H9 (cell line): ENCODE measurements at regions not wholly inside any gene's neighbourhood (a gene's known extent, or its start where the extent isn't known, plus 50 kb on each side); places are given as distances from the start of the nearest gene placed in this dataset.

Experiments
- DNase-seq: peaks from one replicate; pipeline ENCODE4 v3.0.0-alpha.2; 2017
- H2AFZ ChIP-seq: one replicate; pipeline ENCODE4 v1.6.1; 2013; ENCODE audit warnings: mild to moderate bottlenecking, low read length, control low read depth, moderate library complexity
- H2AK5ac ChIP-seq: 2 replicates; pipeline ENCODE4 v1.6.1; 2013; ENCODE audit warnings: low read length, control low read depth, mixed read lengths; ENCODE audit not compliant: insufficient read length
- H2BK120ac ChIP-seq: one replicate; pipeline ENCODE4 v1.6.1; 2013; ENCODE audit warnings: low read depth, mild to moderate bottlenecking, low read length, control low read depth, inconsistent platforms; ENCODE audit not compliant: poor library complexity, severe bottlenecking
- H2BK12ac ChIP-seq: 2 replicates; pipeline ENCODE4 v1.6.1; 2013; ENCODE audit warnings: low read length, control low read depth, mixed read lengths, low read depth; ENCODE audit not compliant: insufficient read length
- H2BK15ac ChIP-seq: 2 replicates; pipeline ENCODE4 v1.6.1; 2013; ENCODE audit warnings: low read depth, low read length, control low read depth
- H2BK20ac ChIP-seq: one replicate; pipeline ENCODE4 v1.6.1; 2013; ENCODE audit warnings: low read depth, mild to moderate bottlenecking, low read length, control low read depth, inconsistent platforms; ENCODE audit not compliant: poor library complexity, severe bottlenecking
- H2BK5ac ChIP-seq: 2 replicates; pipeline ENCODE4 v1.6.1; 2013; ENCODE audit warnings: low read length, control low read depth, mixed read lengths; ENCODE audit not compliant: insufficient read length
- H3K14ac ChIP-seq: 2 replicates; pipeline ENCODE4 v1.6.1; 2013; ENCODE audit warnings: low read length, control low read depth; ENCODE audit not compliant: insufficient read depth
- H3K18ac ChIP-seq: 2 replicates; pipeline ENCODE4 v1.6.1; 2013; ENCODE audit warnings: low read depth, mild to moderate bottlenecking, mixed read lengths, low read length, control low read depth; ENCODE audit not compliant: insufficient read length
- H3K23ac ChIP-seq: 2 replicates; pipeline ENCODE4 v1.6.1; 2013; ENCODE audit warnings: low read length, control low read depth, mixed read lengths, low read depth; ENCODE audit not compliant: insufficient read length
- H3K23me2 ChIP-seq: 2 replicates; pipeline ENCODE4 v1.6.1; 2013; ENCODE audit warnings: low read depth, mild to moderate bottlenecking, mixed read lengths, low read length, control low read depth; ENCODE audit not compliant: insufficient read length, poor library complexity, severe bottlenecking
- H3K27ac ChIP-seq: 2 replicates; pipeline ENCODE4 v1.5.1; 2013; ENCODE audit warnings: low read length, control low read depth, mixed read lengths, low read depth; ENCODE audit not compliant: insufficient read length
- H3K27me3 ChIP-seq: 2 replicates; pipeline ENCODE4 v1.6.1; 2013; ENCODE audit warnings: low read length, control low read depth, inconsistent platforms; ENCODE audit not compliant: insufficient read depth
- H3K4ac ChIP-seq: 2 replicates; pipeline ENCODE4 v1.6.1; 2013; ENCODE audit warnings: low read depth, mild to moderate bottlenecking, control low read depth, inconsistent platforms, low read length, moderate library complexity
- H3K4me1 ChIP-seq: 2 replicates; pipeline ENCODE4 v1.6.1; 2013; ENCODE audit warnings: low read length, control low read depth, inconsistent platforms; ENCODE audit not compliant: insufficient read depth
- H3K4me2 ChIP-seq: 2 replicates; pipeline ENCODE4 v1.6.1; 2013; ENCODE audit warnings: low read length, control low read depth, mixed read lengths; ENCODE audit not compliant: insufficient read length, insufficient read depth
- H3K56ac ChIP-seq: 2 replicates; pipeline ENCODE4 v1.6.1; 2013; ENCODE audit warnings: low read depth, mild to moderate bottlenecking, mixed read lengths, low read length, control low read depth; ENCODE audit not compliant: insufficient read length
- H3K79me1 ChIP-seq: 2 replicates; pipeline ENCODE4 v1.6.1; 2013; ENCODE audit warnings: low read depth, mild to moderate bottlenecking, moderate library complexity, low read length, control low read depth, inconsistent platforms; ENCODE audit not compliant: insufficient read depth, poor library complexity, severe bottlenecking
- H3K79me2 ChIP-seq: 2 replicates; pipeline ENCODE4 v1.6.1; 2013; ENCODE audit warnings: low read length, control low read depth, inconsistent platforms; ENCODE audit not compliant: insufficient read depth
- H3K9ac ChIP-seq: 2 replicates; pipeline ENCODE4 v1.6.1; 2013; ENCODE audit warnings: low read length, control low read depth, mixed read lengths; ENCODE audit not compliant: insufficient read length; ENCODE audit errors: extremely low read depth
- H3K9me3 ChIP-seq: one replicate; pipeline ENCODE4 v1.6.1; 2013; ENCODE audit warnings: low read depth, low read length, inconsistent platforms; ENCODE audit not compliant: control insufficient read depth
- H3T11ph ChIP-seq: one replicate; pipeline ENCODE4 v1.6.1; 2013; ENCODE audit warnings: mild to moderate bottlenecking, low read length, control low read depth, inconsistent platforms
- H4K20me1 ChIP-seq: one replicate; pipeline ENCODE4 v1.6.1; 2013; ENCODE audit not compliant: control insufficient read depth, insufficient read length, insufficient read depth
- H4K5ac ChIP-seq: 2 replicates; pipeline ENCODE4 v1.6.1; 2013; ENCODE audit warnings: low read depth, mild to moderate bottlenecking, mixed read lengths, low read length, control low read depth; ENCODE audit not compliant: insufficient read length
- H4K8ac ChIP-seq: replicated peaks from 2 replicates; pipeline ENCODE4 v1.6.1; 2013; ENCODE audit warnings: low read length, control low read depth, mixed read lengths, low read depth; ENCODE audit not compliant: insufficient read length
- H4K91ac ChIP-seq: 2 replicates; pipeline ENCODE4 v1.6.1; 2013; ENCODE audit warnings: low read depth, mild to moderate bottlenecking, moderate library complexity, mixed read lengths, low read length, control low read depth; ENCODE audit not compliant: insufficient read length
- H3K27ac Mint-ChIP-seq, 3 experiments: 2 replicates in 2 of 3; 3 replicates in 1 of 3; pipeline ENCODE4 v1.8.0; 2020 to 2021; ENCODE audit warnings: mixed read lengths in 3 of 3, mild to moderate bottlenecking in 1 of 3, moderate library complexity in 1 of 3
- H3K27me3 Mint-ChIP-seq: 2 replicates; pipeline ENCODE4 v1.8.0; 2021; ENCODE audit warnings: low read depth, mild to moderate bottlenecking, moderate library complexity, mixed read lengths
- H3K36me3 Mint-ChIP-seq, 3 experiments: 2 replicates in 2 of 3; 3 replicates in 1 of 3; pipeline ENCODE4 v1.8.0; 2020 to 2021; ENCODE audit warnings: low read depth in 3 of 3, mixed read lengths in 3 of 3; ENCODE audit not compliant: insufficient read depth in 1 of 3
- H3K4me1 Mint-ChIP-seq, 2 experiments: 2 replicates each; pipeline ENCODE4 v1.8.0; 2020; ENCODE audit warnings: mixed read lengths in 2 of 2
- H3K4me3 Mint-ChIP-seq, 2 experiments: 2 replicates in 1 of 2; 3 replicates in 1 of 2; pipeline ENCODE4 v1.8.0; 2020 to 2021; ENCODE audit warnings: mild to moderate bottlenecking in 2 of 2, mixed read lengths in 2 of 2, moderate library complexity in 1 of 2
- H3K9me3 Mint-ChIP-seq, 2 experiments: 2 replicates in 1 of 2; 3 replicates in 1 of 2; pipeline ENCODE4 v1.8.0; 2020; ENCODE audit warnings: mild to moderate bottlenecking in 2 of 2, mixed read lengths in 2 of 2, moderate library complexity in 1 of 2
- CTCF ChIP-seq: fragments of 200-600 bp; sonication (generic); conservative IDR thresholded peaks from 3 replicates; pipeline ENCODE4 v1.8.0; 2021; ENCODE audit warnings: antibody characterized with exemption, mild to moderate bottlenecking
- WGBS: extraction: QIAGEN DNeasy Blood & Tissue Kit; methylation state at CpG from one replicate; pipeline ENCODE4 v1.1.7; 2013; ENCODE audit warnings: missing lambda C conversion rate, low lambda C conversion rate, mixed read lengths; ENCODE audit not compliant: insufficient read length; ENCODE audit errors: extremely low coverage; 5-methylcytosine and 5-hydroxymethylcytosine counted together

- peaks cover 2% of the 10 kb centered on the region for H3K27me3 Mint-ChIP-seq
These were observed 85.7 kb upstream of the RUFY1 start for GRCh38 chr5:179464631-179465030.

More at GRCh38 chr5:179464631-179465030, 85.7 kb upstream of the RUFY1 start:
- no peak overlapping the region for H3K4me3 Mint-ChIP-seq
- Histone ChIP-seq H4K8ac (no peak overlapping the region), H3K4ac (no peak overlapping the region), H3K4me2 (no peak overlapping the region), H4K5ac (no peak overlapping the region), H3K4me1 (no peaks in the 10 kb centered on the region), H2BK12ac (no peak overlapping the region), H3K9ac (no peak overlapping the region), H2AK5ac (no peak overlapping the region), H2BK5ac (no peak overlapping the region), H3K23ac (no peak overlapping the region), H3K27ac (no peak overlapping the region), H2BK120ac (no peak overlapping the region), H3K79me2 (no peaks in the 10 kb centered on the region), H2BK15ac (no peak overlapping the region), H2AFZ (no peak overlapping the region), H3K18ac (no peak overlapping the region), H4K20me1 (no peaks in the 10 kb centered on the region), H3K79me1 (no peaks in the 10 kb centered on the region), H3K14ac (no peak overlapping the region), H2BK20ac (no peak overlapping the region), H3K56ac (no peak overlapping the region), H3K23me2 (no peaks in the 10 kb centered on the region), H4K91ac (no peak overlapping the region), H3T11ph (no peak overlapping the region), H3K9me3 (no peaks in the 10 kb centered on the region), H3K27me3 (no peaks in the 10 kb centered on the region)
- no peak for TF ChIP-seq CTCF
- DNase-seq: no peak
- no peaks in the 10 kb centered on the region for H3K36me3 Mint-ChIP-seq
- peaks cover 0 to 17% of the 10 kb centered on the region in 2 experiments; a peak in 4 of 5 replicates for H3K9me3 Mint-ChIP-seq
- H3K27ac Mint-ChIP-seq: no peak overlapping the region
- H3K4me1 Mint-ChIP-seq: no peaks in the 10 kb centered on the region
- WGBS: no CpG with 5 or more reads among the region's 10 CpGs
